GM19395 (cell line): ENCODE measurements at regions not wholly inside any gene's neighbourhood (a gene's known extent, or its start where the extent isn't known, plus 50 kb on each side); places are given as distances from the start of the nearest gene placed in this dataset.

Experiments
- ATAC-seq: cut with Tn5 transposase; IDR thresholded peaks from one replicate; pipeline ENCODE4 v1.9.1; 2021; ENCODE audit warnings: mild to moderate bottlenecking, moderate library complexity; ENCODE audit not compliant: unreplicated experiment

DNA sequence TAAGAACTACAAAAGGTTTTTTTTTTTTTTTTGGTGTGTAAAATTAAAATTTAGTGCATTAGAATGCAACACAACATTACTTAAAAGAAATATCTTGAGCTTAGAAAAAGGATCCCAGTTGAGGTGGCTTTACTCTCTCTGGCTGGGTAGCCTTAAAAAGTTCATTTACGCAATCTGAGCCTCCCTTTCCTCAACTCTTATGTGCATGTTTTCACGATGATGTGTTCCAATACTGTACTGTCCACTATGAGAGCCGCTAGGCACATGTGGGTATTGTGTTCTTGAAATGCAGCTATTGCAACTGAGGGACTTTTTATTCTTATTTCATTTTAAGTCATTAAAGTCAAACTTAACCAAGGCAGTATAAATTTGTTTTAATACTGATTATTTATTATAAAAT is 460.9 kb upstream of the SYT1 start:
- no peak for ATAC-seq

- ATAC-seq = no peak
Observed at GRCh38 chr12:78406213-78406612, 458.4 kb upstream of the SYT1 start.

GRCh38 chr12:78406828-78407227 is 457.7 kb upstream of the SYT1 start:
- ATAC-seq = peak; percentile 90

GRCh38 chr12:78407722-78408121 is 456.9 kb upstream of the SYT1 start:
- ATAC-seq = no peak

DNA sequence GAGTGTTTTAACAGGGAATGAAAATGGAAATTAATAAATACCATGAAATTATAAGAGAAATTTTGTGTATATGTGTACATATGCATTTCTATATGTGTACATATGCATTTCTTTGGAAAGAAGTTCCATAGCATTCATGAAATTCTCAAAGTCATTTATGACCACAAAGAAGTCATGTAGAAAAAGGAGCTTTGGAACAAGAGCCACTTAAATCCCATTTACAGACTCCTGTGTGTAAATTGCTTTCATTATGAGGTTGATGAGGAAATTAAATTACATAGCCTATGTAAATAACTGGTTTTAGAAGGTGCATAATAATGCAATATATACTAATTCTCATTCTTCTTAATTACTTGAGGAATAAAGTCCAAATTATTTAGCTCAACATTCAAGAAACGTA is 450.5 kb upstream of the SYT1 start:
- ATAC-seq = no peak

DNA sequence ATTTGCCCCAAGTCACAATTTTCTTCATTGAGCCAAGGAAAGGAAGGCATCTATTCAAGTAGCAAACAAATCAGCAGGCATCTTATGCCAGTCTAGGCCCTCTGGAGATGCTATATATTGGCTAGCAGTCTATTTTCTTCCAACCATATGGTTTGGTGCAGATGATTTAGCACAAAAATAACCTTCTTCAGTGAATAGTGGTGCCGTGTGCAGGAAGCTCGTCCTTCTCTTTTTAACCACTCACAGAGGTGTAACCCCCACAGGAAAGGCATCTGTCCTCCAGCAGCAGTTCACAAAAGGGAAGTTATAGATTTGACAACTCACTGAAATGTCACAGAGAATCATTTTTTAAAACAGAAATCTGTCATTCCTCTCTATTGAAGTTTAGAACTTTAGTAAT is 445.7 kb upstream of the SYT1 start:
- ATAC-seq = peak; percentile 82

DNA sequence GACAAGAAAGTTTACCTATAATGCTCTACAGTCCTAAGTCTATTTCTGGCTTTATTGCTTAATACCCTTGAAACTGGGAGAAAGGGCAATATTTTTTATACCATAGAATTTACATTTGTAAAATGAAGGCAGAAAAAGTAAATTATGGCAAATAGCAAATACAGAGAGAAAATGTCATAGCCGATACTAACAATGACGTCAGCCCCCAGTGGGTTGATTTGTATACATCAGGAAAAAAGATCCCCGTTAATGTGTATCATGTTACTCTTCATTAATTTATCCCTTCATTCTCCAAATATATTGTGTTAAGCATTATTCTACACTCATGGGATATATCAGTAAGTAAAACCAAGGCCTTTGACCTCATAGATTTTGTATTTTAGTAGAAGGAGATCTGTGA is 445.1 kb upstream of the SYT1 start:
- ATAC-seq = no peak

DNA sequence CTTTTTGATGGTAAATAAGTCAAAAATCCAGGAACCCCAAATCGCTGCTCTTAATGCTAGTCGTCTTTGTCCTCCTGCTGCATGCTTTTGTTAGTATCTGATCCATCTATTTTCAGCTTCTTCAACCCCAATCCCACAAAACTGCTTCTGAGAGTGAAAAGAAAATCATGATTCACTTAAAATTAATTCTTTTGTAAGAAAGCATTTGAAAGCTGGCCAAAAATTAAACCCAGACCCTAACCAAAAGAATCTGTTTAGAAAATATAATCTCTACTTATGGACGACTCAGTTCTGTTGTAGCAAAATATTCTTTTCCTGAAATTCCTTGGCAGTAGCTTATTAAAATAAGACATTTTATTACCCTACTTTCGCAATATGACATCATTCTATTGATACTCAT is 443.6 kb upstream of the SYT1 start:
- ATAC-seq = no peak

DNA sequence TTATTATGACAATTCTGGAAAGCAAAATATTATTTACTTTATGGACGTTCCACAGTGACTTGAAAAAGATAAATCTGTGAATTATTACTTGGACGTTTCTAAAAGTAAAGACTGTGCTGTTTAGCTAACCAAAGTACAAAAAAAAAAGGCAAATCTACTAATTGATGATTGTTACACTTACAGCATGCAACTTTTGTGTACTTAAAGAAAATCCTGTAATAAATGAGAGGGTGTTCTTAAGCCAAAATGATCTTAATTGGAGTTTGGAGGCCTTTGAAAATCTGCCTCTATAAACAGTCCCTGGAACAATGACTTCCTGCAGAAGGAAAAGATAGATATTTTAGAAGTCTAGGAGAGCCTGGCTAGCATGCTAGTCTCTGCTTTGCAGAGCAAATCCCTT is 434.0 kb upstream of the SYT1 start:
- ATAC-seq = no peak

- no peak for ATAC-seq
Observed at GRCh38 chr12:78431931-78432330, 432.6 kb upstream of the SYT1 start.

DNA sequence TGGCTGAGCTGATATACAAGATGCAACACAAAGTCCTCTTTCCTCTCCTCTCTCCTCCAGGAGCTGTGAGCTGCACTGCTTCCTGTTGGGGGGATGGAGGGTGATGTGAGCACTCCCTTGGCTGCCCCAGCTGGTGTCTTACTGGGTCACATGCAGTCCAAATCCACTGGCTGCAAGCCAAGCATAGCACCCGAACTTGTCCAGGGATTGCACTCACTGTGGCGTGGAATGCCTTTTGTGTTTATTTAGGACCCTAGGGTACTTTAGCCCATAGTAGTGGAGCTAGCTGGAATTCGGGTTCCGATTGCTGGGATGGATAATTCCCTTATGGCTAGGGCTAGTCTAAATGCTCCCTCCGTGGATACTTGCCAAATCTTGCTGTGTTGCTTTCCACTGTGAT is 424.9 kb upstream of the SYT1 start:
- ATAC-seq = no peak

- ATAC-seq = no peak
Observed at GRCh38 chr12:78441737-78442453, 422.7 kb upstream of the SYT1 start.

GRCh38 chr12:78442454-78442801 is 422.1 kb upstream of the SYT1 start:
- no peak for ATAC-seq

DNA sequence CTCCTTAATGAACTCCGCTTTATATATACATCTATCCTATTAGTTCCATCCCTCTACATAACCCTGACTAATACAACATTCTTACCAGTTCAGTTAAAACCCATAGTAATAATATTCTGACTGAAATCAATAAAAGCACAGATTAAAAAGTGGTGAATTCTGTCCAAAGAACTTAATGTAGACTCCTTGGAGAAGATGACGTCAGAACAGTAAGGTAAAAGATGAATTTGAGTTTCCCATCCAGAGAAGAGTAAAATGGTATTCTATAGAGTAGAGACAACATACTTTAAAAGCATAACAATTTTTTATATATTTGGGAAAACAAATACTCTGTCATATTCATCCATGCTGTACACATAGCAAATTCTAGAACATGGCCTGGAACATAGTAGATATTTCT is 418.0 kb upstream of the SYT1 start:
- no peak for ATAC-seq

DNA sequence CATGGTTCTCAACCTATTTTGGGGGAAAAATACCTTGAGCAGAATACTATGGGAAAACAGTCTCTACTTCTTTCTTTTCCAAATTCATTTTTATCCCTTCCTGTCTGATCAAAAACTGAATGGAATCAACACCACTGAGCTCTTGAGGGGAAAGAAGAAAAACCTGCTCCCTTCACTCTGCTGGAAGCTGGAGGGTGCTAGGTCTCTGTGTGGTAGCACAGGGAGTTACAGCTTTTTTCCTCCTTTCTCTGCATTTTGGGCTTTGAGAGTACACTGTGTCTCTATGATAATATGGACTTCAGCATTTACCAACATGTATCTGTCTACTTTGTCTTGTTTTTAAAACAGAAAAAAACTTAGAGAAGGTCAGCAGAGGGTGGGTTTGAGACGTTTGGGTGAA is 417.2 kb upstream of the SYT1 start:
- ATAC-seq = no peak

- no peak for ATAC-seq
Observed at GRCh38 chr12:78448692-78449091, 415.9 kb upstream of the SYT1 start.

GRCh38 chr12:78455991-78456390 is 408.6 kb upstream of the SYT1 start:
- no peak for ATAC-seq

DNA sequence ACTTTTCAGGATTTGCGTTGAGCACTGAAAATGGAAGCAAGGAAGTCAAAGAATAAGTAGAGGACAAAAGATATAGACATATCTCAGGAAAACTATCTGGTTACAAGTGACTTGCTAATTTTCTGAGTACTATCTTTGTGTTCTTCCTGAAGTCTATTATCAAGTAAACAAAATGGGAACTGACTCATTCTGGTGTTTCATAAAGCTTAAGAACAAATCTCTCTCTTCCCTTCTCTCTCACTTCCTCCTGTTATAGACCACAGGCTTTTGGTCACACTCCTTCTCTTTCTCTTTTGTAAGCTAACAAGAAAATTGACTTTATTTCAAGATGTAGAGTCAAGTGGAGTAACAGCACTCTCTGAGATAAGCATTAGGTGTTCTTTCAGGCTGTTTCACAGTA is 406.6 kb upstream of the SYT1 start:
- peak; percentile 100 for ATAC-seq

DNA sequence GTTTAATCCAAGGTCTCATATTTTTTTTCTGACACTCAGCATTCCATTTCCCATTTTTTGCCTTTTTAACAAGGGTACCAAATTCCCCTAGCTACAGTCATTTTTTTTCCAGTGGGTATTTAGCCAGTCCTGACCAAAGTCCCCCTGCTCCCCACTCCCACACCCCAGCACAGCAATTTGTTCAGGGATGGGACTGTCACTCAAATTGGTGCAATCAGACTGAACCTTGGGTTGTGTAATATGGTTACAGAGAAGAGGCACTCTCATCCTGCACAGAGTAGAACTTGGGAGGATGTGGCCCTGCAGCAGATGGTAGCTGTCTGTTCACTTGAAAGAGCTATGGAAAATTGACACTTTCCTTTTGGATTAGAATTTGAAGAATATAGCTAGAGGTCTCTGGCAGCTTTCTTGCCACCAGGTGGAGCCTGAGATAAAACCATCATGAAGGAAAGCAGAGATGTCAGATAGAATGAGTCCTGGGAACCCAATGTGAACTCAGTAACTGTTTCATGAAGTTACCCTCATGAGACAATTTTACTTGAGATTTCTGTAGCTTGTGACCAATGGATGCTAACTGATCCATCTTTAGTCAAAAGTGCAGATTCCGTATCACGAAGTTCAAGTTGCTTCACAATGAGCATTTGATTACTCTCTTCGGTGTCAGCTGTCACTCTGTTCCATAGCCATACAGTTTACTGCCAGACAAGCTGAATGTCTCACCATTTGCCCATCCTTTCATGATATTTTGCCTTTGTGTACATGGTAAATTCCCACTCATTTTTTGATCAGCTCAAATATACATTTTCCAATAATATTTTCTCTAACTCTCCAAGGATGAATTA is 394.0 kb upstream of the SYT1 start:
- ATAC-seq = peak; percentile 57

- ATAC-seq = no peak
Observed at GRCh38 chr12:78473136-78473535, 391.4 kb upstream of the SYT1 start.

- ATAC-seq = no peak
Observed at GRCh38 chr12:78473561-78473960, 391.0 kb upstream of the SYT1 start.

- no peak for ATAC-seq
Observed at GRCh38 chr12:78483767-78484315, 380.7 kb upstream of the SYT1 start.
